ENCODE measurements at regions not wholly inside any gene's neighbourhood (a gene's known extent, or its start where the extent isn't known, plus 50 kb on each side); places are given as distances from the start of the nearest gene placed in this dataset.

DNA sequence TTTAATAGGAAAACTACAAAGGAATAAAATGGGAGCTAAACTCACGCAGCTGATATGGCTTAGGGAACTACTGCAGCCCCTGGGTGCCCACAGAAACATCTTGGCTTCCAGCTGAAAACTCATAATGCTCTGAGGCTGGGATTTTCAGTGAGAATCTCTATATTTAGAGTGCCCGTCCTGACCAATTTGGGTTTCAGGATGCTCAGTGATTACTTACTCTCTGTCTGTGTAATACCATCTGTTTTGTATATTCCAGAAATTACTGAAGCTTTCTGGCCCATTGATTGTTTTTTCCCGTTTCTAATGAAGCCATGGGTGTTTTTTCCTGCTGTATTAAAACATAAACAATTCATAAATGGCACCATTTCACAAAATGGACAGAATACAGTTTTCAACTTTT lies 50.6 kb upstream of the ZNF385D start:
- no peak for DNase-seq

DNA sequence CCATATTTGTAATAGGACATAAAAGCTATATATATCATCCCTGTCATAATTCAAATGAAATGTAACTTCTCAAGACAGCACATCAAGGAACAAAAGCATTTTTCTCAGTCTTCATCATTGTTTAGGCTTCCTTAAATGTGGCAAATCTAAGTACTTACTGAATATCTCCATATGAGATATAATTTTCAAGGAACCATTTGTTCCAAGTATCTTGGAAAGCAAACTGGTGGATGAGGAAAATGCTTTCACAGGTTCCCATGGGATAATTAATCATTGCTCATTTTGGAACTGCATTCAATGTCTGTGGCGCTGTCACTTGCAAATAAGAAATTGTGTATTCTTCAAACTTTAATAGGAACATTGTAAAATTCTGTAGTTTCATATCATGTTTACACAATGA lies 52.6 kb upstream of the ZNF385D start:
- no peak for DNase-seq

DNA sequence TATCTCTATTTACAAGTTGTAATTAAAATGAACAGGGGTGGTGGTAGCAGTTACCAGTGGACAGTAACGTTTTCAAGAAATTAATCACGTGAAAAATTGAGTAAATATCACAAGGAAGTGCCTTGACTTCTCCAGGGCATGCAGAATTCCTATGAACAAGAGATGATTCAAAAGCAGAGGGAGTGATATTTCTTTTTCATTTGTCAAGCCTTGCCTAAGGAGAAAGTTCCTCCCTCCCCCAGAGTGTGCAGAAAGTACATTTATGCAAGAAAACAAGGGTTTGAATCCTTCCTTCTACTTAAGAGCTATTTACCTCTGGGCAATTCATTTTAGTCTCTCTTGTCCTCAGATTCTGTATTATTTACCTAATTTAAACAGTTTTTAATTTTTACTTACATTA lies 53.3 kb upstream of the ZNF385D start:
- DNase-seq: no peak

DNA sequence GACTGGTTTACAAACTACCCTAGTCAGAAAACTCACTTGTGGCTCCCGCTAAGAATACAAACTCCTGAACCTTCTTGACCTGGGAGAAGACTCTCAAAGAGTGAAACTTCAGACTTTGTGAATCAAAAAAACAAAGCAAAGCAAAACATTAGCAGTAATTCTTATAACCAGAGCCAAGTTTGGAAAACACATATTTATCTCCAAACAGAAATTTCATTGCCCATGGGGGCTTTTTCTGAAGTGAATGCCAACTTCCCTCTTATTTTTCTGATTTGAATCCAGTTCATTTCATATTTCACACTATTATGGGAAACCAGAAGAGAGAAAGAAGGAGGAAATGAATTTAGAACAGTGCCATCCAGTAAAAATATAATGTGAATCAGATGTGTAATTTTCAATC lies 55.7 kb upstream of the ZNF385D start:
- no peak for DNase-seq

DNA sequence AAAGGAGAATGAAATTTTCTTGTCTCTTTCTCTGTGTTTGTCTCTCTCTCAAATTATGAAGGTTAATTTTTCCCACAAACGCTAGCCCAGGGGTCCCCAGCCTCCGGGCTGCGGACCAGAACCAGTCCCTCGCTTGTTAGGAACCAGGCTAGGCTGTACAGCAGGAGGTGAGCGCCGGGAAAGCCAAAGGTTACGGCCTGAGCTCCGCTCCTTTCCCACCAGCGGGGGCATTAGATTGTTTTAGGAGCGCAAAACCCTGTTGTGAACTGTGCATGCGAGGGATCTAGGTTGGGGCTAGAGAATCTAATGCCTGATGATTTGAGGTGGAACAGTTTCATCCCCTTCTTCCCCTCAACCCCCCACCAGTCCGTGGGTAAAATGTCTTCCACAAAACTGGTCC lies 74.7 kb upstream of the ZNF385D start:
- DNase-seq: no peak

DNA sequence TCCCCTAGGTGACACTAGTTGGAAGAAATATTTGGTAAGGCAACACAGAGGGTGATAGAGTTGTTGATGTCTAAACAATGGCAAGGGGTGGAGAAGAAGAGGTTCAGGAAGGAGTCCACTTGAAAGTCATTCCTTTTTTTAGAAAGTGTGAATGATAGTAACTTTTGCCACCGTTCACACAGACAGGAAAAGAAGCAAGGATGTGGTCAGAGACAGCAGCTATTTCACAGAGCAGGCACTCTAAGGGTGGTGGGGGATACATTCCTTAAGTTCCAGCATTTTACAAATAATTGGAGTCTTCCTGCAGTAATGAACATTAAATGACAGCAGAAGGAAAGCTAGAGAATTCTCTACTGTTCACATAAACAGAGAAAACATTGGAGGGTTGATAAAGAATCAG lies 75.4 kb upstream of the ZNF385D start:
- no peak for DNase-seq

DNA sequence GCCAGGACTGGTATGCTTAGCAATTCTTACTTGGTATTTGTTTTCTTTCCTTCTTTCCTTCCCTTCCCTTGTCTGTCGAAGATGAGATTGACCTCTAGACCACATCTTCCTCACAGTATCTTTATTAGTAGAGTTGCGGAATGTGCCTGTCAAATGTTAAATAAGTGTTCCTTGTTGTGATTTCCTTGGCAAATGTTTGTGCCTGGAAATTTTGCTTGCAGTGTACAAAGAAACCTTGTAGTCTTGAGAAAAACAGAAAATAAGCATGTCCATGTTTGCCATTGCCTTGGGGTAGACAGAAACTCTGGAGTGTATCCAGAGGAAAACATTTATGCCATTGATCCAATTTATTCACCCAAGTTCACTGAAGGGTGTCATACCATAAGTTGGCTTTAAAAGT lies 79.5 kb upstream of the ZNF385D start:
- no peak for DNase-seq

DNA sequence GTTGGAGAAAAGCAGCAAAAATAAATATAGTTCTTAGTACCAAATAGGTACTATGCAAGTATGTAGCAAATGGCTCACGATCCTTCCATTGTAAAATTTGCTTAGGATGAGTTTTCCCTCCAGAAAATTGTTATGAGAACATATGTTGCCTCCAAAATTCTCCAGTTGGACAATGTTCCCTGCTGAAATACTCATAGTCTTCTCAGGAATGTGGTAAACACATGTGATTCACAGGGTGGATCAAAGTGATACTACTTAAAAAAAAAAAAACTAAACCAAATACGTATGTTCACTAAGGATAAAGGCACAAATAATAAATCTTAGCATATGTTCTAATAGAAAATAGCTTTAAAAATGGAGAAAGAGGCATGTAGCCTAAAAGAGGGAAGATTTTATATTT lies 84.3 kb upstream of the ZNF385D start:
- DNase-seq: no peak

DNA sequence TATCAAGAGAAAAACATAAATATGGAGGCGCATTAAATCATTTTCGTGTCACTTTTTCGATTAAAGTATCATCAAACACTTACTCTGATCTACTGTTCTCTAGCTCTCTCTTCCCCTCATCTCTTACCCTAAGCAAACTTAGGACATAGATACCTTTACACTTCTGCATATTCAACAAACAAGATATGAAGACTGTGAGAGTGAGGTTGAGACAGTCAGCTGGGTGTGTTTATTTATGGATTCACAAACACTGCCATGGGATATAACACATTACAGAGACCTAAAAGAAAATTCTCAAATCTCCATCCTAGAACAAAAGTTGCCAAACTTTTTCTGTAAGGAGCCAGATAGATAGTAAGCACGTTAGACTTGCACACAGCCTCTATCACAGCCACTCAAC lies 85.2 kb upstream of the ZNF385D start:
- no peak for DNase-seq

DNA sequence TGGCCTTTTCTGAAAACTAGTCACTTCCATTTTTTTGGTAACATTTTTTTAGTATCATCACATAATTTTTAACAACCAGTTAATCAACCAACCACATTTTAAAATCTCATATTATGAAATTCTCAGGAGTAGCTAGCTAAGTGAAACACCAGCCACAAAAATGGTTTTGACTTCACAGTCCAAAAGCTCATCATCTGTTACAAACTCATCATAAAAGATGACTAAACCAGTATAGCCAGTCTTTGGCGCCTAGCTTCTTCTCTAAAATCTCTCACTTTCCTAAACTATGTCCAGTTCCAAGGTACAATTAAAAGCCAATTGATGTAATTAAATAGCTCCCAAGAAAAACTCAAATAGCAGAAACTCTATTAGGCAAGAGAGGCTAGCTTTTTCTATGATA lies 88.2 kb upstream of the ZNF385D start:
- DNase-seq: no peak

DNA sequence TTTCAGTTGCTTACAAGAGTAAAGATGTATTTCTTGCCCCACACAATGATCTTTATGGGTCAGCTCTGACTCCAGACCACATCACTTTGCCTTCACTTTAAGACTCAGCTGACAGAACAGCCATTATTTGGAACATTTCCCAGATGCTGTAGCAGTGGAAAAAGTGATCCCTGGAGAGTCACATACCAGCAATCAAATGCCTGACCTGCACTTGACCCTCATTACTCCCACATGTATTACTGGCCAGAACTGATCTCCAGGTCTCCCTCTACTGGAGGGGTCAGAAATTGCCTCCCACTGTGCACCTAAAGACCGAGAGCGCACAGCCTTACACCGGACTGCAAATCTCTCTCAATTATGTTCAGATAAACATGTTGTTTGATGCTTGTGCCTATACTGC lies 88.6 kb upstream of the ZNF385D start:
- no peak for DNase-seq

DNA sequence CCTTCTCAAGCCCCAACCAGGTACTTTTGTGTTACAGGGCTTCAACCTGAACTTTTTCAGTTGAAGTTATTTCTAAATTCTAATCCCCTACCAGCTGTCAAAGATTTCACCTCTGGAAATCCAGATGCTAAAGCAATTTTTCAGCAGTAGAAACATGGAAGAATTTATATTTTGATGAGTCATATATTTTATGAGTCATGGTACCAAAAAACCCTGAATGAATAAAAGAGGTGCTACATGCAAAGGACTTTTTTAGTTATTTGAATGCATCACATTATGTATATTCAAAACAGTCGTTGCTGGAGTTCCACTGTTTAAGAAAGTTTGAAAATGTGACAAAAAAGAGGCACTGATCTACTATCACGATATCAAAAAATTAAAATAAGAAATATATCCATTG lies 96.0 kb upstream of the ZNF385D start:
- DNase-seq: no peak

DNA sequence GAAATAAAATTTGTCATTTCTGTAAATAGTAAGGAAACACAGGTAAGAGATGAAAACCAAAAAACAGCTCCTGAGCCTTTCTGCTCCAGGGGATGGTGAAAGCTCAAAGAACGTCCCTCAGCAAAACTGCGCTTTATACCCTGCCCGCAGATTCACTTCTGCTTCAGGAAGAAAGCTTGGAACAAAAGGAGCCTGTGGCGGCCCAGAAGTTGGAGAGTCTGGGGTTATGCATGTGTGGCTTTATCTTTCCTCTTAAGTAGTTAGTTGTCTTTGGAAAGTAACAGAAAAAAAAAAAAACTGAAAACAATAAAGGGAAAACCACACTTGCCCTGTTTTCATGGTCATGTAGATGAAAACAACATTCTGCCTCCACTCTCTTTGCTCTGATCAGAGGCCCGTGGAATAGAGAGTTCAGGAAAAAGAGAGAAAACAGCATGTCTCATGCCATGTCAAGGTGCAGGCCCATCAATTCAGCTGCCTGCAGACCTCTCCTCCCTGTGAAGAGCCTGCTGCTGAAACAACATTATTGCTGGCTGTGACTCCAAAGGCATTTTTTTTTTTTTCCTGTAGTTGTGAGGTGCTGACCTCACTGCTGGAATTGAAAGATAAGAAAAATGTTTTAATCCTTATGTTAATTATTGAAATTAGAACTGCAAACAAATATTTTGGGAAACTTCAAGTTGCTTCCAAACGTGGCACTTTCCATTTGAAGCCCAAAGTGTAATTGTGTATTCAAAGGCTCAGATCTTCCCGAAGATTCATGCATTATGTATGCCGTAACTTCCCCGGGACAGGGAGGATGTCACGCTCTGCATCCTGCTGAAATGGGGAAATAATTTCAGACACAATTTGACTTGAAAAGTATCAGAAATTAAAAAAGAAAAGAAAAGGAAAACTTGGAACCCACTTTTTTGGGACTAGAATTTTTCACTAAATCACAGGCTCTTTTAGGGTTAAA lies 108.4 kb upstream of the ZNF385D start:
- DNase-seq: no peak

DNA sequence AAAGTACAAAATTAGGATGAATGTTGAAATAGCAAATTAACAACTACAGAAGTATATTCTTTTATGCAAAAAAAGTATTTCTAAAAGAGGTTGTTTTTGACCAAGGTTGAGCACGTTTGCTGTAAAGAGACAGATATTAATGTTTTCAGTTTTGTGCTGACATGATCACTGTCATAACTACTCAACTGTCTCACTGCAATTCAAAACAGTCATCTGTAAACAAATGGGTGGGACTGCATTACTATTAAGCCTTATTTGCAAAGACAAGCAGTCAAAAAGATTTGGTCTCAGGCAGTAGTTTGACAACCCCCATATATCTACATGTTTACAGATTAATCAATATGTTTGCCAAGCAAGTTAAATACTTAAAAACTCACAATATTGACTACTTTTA lies 109.1 kb upstream of the ZNF385D start:
- no peak for DNase-seq

DNA sequence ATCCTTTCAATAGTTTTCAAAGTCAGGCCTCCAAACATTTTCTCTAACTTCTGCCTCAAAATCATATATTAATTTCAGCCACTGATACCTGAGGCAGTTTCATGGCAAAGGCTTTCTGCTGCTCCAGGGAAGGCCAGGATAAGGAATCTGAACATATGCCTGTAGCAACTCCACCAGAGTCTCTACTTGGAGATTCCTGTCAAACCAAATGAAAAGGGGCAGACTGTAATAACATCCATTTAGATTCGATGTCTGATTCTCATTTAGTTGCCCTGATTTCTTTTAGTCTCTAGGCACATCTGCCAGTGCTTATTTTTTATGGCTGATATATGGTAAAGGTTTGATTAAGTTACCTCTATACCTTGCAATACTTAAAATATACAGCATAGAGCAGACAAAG lies 109.6 kb upstream of the ZNF385D start:
- DNase-seq: no peak

DNA sequence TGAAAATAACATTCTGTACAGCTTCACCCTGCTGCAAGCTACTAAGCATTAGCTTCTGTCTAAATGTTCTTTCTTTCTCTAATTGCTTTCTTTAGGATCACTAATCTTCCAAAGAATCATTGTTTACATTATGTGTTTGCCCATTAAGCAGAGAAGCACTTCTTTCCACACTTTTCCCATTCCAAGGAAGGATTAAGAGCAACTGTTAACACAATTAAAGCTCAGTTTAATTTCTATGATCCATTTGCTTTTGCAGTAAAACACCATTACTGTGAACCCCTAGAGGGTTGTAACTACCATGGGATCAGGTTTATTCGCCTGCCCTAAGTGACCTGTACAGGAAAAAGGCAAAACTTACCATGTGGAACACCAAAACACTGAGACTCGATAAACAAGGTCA lies 125.8 kb upstream of the ZNF385D start:
- DNase-seq: peak in 1 of 2 experiments; percentile 2

DNA sequence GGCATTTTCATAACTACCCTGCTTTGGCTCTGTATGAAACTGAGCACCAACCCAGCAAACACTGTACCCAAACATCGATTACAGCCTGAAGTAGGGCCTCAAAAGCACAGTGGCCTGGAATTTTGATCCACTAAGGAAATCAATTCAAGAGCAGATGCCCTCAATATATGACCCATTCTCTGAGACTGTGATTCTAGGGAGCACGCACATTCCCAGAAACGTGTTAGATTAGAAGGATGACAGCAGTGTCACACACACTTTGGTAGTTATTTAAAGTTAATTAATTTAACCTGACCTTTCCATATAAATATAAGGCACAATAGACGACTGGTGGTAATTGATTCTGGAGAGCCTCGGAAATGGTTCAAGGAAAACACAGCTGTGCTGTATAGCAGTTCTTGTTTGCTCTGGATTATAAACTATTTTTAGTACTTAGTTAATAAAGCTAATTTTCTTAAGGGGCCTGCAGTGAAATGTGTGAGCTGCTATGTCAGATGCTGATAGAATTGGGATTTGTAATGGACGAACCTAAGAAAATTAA lies 126.3 kb upstream of the ZNF385D start:
- no peak for DNase-seq

DNA sequence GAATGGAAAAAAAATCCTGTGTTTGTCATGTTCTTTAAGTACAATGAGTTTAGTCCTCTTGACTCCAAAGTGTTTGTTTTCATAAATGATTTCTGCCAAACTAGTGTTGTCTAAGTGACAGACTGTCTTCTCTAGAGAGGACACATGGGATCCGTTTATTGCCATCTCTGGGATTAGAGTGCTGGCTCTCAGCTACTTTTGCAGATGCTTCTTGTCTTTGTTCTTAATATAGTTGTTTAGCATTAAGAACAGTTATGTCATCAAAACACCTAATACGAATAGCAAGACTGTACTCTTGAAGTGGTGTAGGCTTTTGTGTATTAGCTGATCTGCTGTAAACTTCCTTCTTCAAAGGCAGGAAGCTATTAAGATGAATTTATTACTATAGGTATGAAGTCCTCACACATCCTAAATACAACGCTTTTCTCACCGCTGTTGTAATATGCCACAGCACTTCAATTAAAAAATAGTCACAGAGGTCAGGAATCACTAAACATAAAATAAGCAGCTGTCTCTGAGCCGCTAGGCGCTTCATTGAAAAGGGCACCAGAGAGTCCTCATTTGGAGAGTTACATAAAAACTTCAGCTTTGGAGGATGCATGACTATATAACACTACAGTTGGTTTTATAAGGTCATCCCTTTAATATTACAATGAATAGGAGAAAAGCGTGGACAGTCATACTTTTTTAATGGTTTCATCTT lies 128.3 kb upstream of the ZNF385D start:
- peak; percentile 8 to 31 for DNase-seq

DNA sequence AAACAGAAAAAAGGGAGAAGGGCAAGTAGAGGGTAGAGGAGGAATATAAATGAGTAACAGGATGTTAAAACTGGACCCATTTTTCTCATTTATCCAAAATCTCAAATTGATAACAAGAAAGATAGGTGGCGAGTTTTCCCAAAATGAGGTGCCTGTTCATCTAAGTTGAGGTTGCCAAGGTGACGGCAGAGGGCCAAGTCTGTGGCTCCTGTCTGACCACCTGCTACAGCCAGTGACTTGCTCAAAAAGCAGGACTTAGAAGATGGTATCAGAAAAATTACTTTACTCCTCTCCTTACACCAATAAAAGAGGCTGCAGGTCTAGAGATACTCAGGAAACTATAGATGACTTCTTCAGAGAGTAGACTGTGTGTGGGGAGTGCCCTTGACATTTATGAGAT lies 137.6 kb upstream of the ZNF385D start:
- DNase-seq: peak; percentile 2 to 9

DNA sequence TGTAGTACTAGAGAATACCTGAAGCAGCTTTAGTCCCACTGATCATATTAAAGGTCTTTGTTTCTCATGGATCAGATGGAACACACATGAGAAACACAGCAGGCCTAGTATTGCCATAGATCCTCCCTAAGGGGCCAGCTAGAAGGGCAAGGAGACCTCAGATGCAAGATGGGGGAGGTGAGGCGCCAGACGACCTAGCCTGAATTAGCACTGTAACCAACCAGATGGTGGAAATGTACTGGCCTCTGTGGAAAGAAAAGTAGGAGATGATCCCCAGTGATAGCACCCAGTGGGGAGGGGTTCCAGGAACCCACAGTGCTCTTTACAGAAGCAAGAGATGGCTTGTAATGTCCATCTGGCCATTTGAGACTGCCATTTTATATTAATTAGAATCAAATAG lies 138.2 kb upstream of the ZNF385D start:
- DNase-seq: peak in 1 of 2 experiments; percentile 36

DNA sequence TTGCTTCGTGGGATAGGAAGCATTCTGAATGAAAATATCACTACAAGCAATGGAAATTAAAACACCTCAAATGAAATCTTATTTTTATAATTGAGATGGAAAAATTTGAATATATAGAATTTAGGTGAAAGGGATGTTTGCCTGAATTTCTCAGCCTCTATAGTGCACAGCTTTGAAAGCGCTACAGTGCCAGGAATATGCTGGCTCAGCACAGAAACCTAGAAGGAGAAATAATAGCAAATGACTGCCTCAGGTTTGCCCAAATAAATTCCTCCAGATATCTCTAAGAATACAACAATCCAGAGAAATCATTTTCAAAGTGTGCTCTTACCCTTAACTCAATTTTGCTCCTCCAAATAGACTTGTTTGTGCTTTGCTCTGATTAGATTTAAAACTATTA lies 141.1 kb upstream of the ZNF385D start:
- DNase-seq: no peak

DNA sequence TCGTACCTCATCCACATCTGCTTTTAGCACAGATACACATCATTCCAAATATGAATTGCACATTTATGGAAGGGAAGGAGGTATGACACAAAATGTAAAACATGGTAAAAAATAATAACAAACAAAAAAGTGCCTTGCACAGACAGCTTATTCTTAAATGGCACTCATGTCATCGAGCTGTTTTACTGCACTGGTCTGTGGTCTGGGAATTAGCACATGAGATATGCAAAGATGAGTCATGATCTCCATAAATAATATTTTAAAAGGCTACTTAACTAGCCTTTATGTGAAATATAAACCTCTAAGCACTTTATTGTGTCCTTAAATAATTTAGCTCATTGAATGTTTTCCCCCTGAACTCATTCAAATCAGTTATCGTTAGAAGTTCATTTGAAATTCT lies 142.2 kb upstream of the ZNF385D start:
- no peak for DNase-seq

DNA sequence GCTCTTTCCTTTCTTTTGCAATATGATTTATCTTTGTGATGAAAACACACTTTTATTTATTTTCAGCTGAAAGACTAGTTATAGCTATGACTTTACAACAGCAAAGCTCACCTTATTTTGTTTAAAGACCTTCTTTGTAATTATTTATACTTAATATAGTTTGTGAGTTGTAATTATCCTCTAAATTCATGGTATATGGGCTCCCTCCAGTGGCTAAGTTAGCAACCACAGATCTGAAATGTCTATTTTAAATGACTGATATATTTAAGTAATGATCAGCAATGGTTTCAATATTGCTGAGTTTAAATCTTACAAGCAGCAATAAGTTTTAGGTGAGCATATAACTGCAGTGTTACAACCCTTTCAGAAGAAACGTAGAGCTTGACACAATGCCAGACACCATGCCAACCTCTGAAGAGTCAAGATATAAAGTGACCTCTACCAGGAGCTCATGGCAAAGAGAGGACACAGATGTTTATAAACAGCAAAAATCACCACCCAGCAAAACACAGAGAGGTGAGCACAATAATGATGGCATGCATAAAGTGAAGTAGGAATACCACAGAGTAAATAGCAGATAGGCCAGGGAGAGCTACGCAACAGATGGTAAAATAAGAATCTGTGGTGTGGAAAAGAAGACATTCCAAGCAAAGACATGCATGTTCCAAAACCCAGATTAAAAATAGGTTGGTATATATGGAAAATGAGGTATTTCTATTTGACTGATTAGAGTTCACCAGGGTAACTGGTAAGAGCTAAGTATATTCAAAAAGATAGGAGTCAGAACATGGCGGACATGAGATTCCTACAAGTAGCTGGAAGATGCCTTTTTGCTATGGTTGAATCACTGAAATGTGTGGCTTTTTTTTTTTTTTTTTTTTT lies 143.7 kb upstream of the ZNF385D start:
- peak in 1 of 2 experiments; percentile 7 for DNase-seq

Data from NCI-H524 (cell line).